ENCODE measurements at regions not wholly inside any gene's neighbourhood (a gene's known extent, or its start where the extent isn't known, plus 50 kb on each side); places are given as distances from the start of the nearest gene placed in this dataset.

GRCh38 chr4:17091104-17091503 is 192.7 kb upstream of the LDB2 start:
- no peak overlapping the region for H3K4me3 ChIP-seq
- no peak for DNase-seq
- no peak for TF ChIP-seq EZH2 (IDR thresholded peaks at IDR 0.05; ENCODE audit: low read depth)
- no peak for TF ChIP-seq CTCF (conservative IDR thresholded peaks at IDR 0.05)
- no TSS peak for BruUV-seq (replicated peaks)
- H2AFZ ChIP-seq: no peak overlapping the region
- CTCF ChIA-PET: no interaction called here
- POLR2A ChIA-PET (ENCODE audit: unreplicated experiment): no interaction called here
- H3K27me3 ChIP-seq (ENCODE audit: insufficient read depth, low read depth): no peaks in the 10 kb centered on the region
- no peaks in the 10 kb centered on the region for H3K9me3 ChIP-seq (ENCODE audit: insufficient read depth, low read depth)
- no peaks in the 10 kb centered on the region for H3F3A ChIP-seq (ENCODE audit: insufficient read depth, low read depth)
- no peaks in the 10 kb centered on the region for H3K9me2 ChIP-seq (ENCODE audit: insufficient read depth)
- intact Hi-C loops (cut with micrococcal nuclease; ENCODE audit: unreplicated experiment): no loop called here
- H3K4me2 ChIP-seq: no peak overlapping the region
- no peaks in the 10 kb centered on the region for H3K79me2 ChIP-seq (ENCODE audit: low read depth)
- H4K20me1 ChIP-seq (ENCODE audit: insufficient read depth): no peaks in the 10 kb centered on the region
- H3K36me3 ChIP-seq (ENCODE audit: low read depth): no peaks in the 10 kb centered on the region
- H3K27ac ChIP-seq: no peak overlapping the region
- no peaks in the 10 kb centered on the region for H3K4me1 ChIP-seq (replicated peaks; ENCODE audit: insufficient read depth)

- Histone ChIP-seq H3K9me3 (ENCODE audit: insufficient read depth, low read depth) (no peaks in the 10 kb centered on the region), H3K4me1 (replicated peaks; ENCODE audit: insufficient read depth) (no peaks in the 10 kb centered on the region), H3F3A (ENCODE audit: insufficient read depth, low read depth) (no peaks in the 10 kb centered on the region), H3K79me2 (ENCODE audit: low read depth) (no peaks in the 10 kb centered on the region), H3K27me3 (ENCODE audit: insufficient read depth, low read depth) (no peaks in the 10 kb centered on the region), H3K4me3 (no peak overlapping the region), H4K20me1 (ENCODE audit: insufficient read depth) (no peaks in the 10 kb centered on the region), H3K9me2 (ENCODE audit: insufficient read depth) (no peaks in the 10 kb centered on the region), H3K36me3 (ENCODE audit: low read depth) (no peaks in the 10 kb centered on the region), H2AFZ (no peak overlapping the region), H3K27ac (no peak overlapping the region), H3K4me2 (no peak overlapping the region)
- CTCF ChIA-PET: no interaction called here
- POLR2A ChIA-PET (ENCODE audit: unreplicated experiment): no interaction called here
- DNase-seq: no peak
- no TSS peak for BruUV-seq (replicated peaks)
- intact Hi-C loops (cut with micrococcal nuclease; ENCODE audit: unreplicated experiment): no loop called here
- TF ChIP-seq EZH2 (IDR thresholded peaks at IDR 0.05; ENCODE audit: low read depth): no peak
Measured at GRCh38 chr4:17090063-17090462, 191.6 kb upstream of the LDB2 start.

GRCh38 chr4:17085416-17085815 is 187.0 kb upstream of the LDB2 start:
- intact Hi-C loops (cut with micrococcal nuclease; ENCODE audit: unreplicated experiment): no loop called here
- H2AFZ ChIP-seq: no peak overlapping the region
- H3K9me2 ChIP-seq (ENCODE audit: insufficient read depth): no peaks in the 10 kb centered on the region
- ChIA-PET POLR2A (ENCODE audit: unreplicated experiment) (no interaction called here), CTCF (no interaction called here)
- H3K9me3 ChIP-seq (ENCODE audit: insufficient read depth, low read depth): no peaks in the 10 kb centered on the region
- no peaks in the 10 kb centered on the region for H3K36me3 ChIP-seq (ENCODE audit: low read depth)
- no peak for DNase-seq
- H3K27me3 ChIP-seq (ENCODE audit: insufficient read depth, low read depth): 0 out of 2 replicates have a peak, but pooled peaks cover 10% of the 10 kb centered on the region
- no TSS peak for BruUV-seq (replicated peaks)
- H3K4me3 ChIP-seq: no peak overlapping the region
- no peak overlapping the region for H3K4me2 ChIP-seq
- H3F3A ChIP-seq (ENCODE audit: insufficient read depth, low read depth): no peaks in the 10 kb centered on the region
- no peaks in the 10 kb centered on the region for H3K79me2 ChIP-seq (ENCODE audit: low read depth)
- H3K4me1 ChIP-seq (replicated peaks; ENCODE audit: insufficient read depth): no peaks in the 10 kb centered on the region
- H3K27ac ChIP-seq: no peak overlapping the region
- no peaks in the 10 kb centered on the region for H4K20me1 ChIP-seq (ENCODE audit: insufficient read depth)
- no peak for TF ChIP-seq EZH2 (IDR thresholded peaks at IDR 0.05; ENCODE audit: low read depth)
- TF ChIP-seq CTCF (conservative IDR thresholded peaks at IDR 0.05): no peak

- H3K27ac ChIP-seq: no peak overlapping the region
- no peaks in the 10 kb centered on the region for H3K4me1 ChIP-seq (replicated peaks; ENCODE audit: insufficient read depth)
- ChIA-PET POLR2A (ENCODE audit: unreplicated experiment) (no interaction called here), CTCF (no interaction called here)
- no peak overlapping the region for H2AFZ ChIP-seq
- H3K9me3 ChIP-seq (ENCODE audit: insufficient read depth, low read depth): no peaks in the 10 kb centered on the region
- H3K4me2 ChIP-seq: no peak overlapping the region
- TF ChIP-seq EZH2 (IDR thresholded peaks at IDR 0.05; ENCODE audit: low read depth) (no peak), CTCF (conservative IDR thresholded peaks at IDR 0.05) (no peak)
- H3K27me3 ChIP-seq (ENCODE audit: insufficient read depth, low read depth): 0 out of 2 replicates have a peak, but pooled peaks cover 10% of the 10 kb centered on the region
- no TSS peak for BruUV-seq (replicated peaks)
- H4K20me1 ChIP-seq (ENCODE audit: insufficient read depth): no peaks in the 10 kb centered on the region
- no peaks in the 10 kb centered on the region for H3K36me3 ChIP-seq (ENCODE audit: low read depth)
- intact Hi-C loops (cut with micrococcal nuclease; ENCODE audit: unreplicated experiment): no loop called here
- H3F3A ChIP-seq (ENCODE audit: insufficient read depth, low read depth): no peaks in the 10 kb centered on the region
- no peaks in the 10 kb centered on the region for H3K79me2 ChIP-seq (ENCODE audit: low read depth)
- H3K4me3 ChIP-seq: no peak overlapping the region
- H3K9me2 ChIP-seq (ENCODE audit: insufficient read depth): no peaks in the 10 kb centered on the region
- DNase-seq: no peak
Measured at GRCh38 chr4:17082186-17082585, 183.7 kb upstream of the LDB2 start.
